ENCODE measurements at regions not wholly inside any gene's neighbourhood (a gene's known extent, or its start where the extent isn't known, plus 50 kb on each side); places are given as distances from the start of the nearest gene placed in this dataset.

- DNase-seq: no peak
Observed at GRCh38 chr11:70575396-70576060, 177.2 kb downstream of the CTTN start.

- no peak for DNase-seq
Observed at GRCh38 chr11:70577258-70577603, 178.9 kb downstream of the CTTN start.

GRCh38 chr11:70577948-70578347 is 179.6 kb downstream of the CTTN start:
- no peak for DNase-seq

GRCh38 chr11:70578371-70578770 is 180.0 kb downstream of the CTTN start:
- DNase-seq: no peak

- no peak for DNase-seq
Observed at GRCh38 chr11:70578831-70579230, 180.5 kb downstream of the CTTN start.

- no peak for DNase-seq
Observed at GRCh38 chr11:70579316-70579955, 181.1 kb downstream of the CTTN start.

GRCh38 chr11:70580036-70580805 is 181.9 kb downstream of the CTTN start:
- DNase-seq: no peak

GRCh38 chr11:70581991-70582885 is 183.9 kb downstream of the CTTN start:
- no peak for DNase-seq

- DNase-seq: no peak
Observed at GRCh38 chr11:70582886-70583641, 184.7 kb downstream of the CTTN start.

GRCh38 chr11:70583781-70584218 is 185.5 kb downstream of the CTTN start:
- DNase-seq: no peak

GRCh38 chr11:70584498-70585235 is 186.3 kb downstream of the CTTN start:
- DNase-seq: no peak

GRCh38 chr11:70585236-70585545 is 186.9 kb downstream of the CTTN start:
- DNase-seq: no peak

- no peak for DNase-seq
Observed at GRCh38 chr11:70586261-70587074, 188.1 kb downstream of the CTTN start.

- no peak for DNase-seq
Observed at GRCh38 chr11:70587075-70587389, 188.7 kb downstream of the CTTN start.

GRCh38 chr11:70590356-70590991 is 192.1 kb downstream of the CTTN start:
- no peak for DNase-seq

GRCh38 chr11:70592641-70593165 is 194.4 kb downstream of the CTTN start:
- DNase-seq: no peak

GRCh38 chr11:70593446-70593983 is 195.2 kb downstream of the CTTN start:
- DNase-seq: no peak

- no peak for DNase-seq
Observed at GRCh38 chr11:70594031-70594430, 195.7 kb downstream of the CTTN start.

- DNase-seq: no peak
Observed at GRCh38 chr11:70594606-70595005, 196.3 kb downstream of the CTTN start.

- DNase-seq: no peak
Observed at GRCh38 chr11:70595016-70595415, 196.7 kb downstream of the CTTN start.
